Endothelial cell of umbilical vein (primary cell): ENCODE measurements at regions not wholly inside any gene's neighbourhood (a gene's known extent, or its start where the extent isn't known, plus 50 kb on each side); places are given as distances from the start of the nearest gene placed in this dataset.

Source experiments
- BruUV-seq: library from RNA; stranded (reverse); fragments of 400-500 nt; replicated peaks from 2 replicates; lab custom pipeline; 2021; lab: Mats Ljungman, UMichigan
- CTCF ChIA-PET: fragments of 300-600, 350-600 bp; sonication (Branson Sonifier 250); formaldehyde crosslinking; loops from one replicate; lab custom pipeline; 2021; ENCODE audit warnings: antibody characterized with exemption, inconsistent platforms; lab: Charles Lee
- POLR2A ChIA-PET: fragments of 300-600, 350-600 bp; sonication (Branson Sonifier 250); formaldehyde crosslinking; loops from one replicate; lab custom pipeline; 2021; ENCODE audit warnings: antibody characterized with exemption, inconsistent platforms; lab: Charles Lee
- DNase-seq: peaks from one replicate; pipeline ENCODE4 v3.0.0-alpha.2; 2011; ENCODE audit warnings: low read depth, low spot score
- FAIRE-seq: peaks from 2 replicates; lab custom pipeline; 2011; peaks lifted over from hg19 to GRCh38; lab: Jason Lieb, UNC
- H2AFZ ChIP-seq: 2 replicates; pipeline ENCODE4 v1.6.0; 2012; ENCODE audit warnings: low read depth, low read length, control low read depth, inconsistent platforms
- H3K27ac ChIP-seq: 2 replicates; pipeline ENCODE4 v1.5.1; 2011; ENCODE audit warnings: low read depth, mild to moderate bottlenecking, control low read depth, low read length, moderate library complexity; ENCODE audit not compliant: insufficient read depth
- H3K27me3 ChIP-seq, 2 experiments: 2 replicates each; pipeline versions ENCODE4 v1.6.0 to v1.6.1; 2011; ENCODE audit warnings: low read length in 2 of 2, mixed read lengths in 1 of 2; ENCODE audit not compliant: control insufficient read depth in 2 of 2, insufficient read depth in 2 of 2
- H3K36me3 ChIP-seq, 2 experiments: 2 replicates in 1 of 2; 3 replicates in 1 of 2; pipeline ENCODE4 v1.5.1; 2011; ENCODE audit warnings: low read length in 2 of 2, mild to moderate bottlenecking in 1 of 2, moderate library complexity in 1 of 2; ENCODE audit not compliant: control insufficient read depth in 2 of 2, insufficient read depth in 2 of 2; ENCODE audit errors: extremely low read depth in 1 of 2
- H3K4me1 ChIP-seq: 3 replicates; pipeline ENCODE4 v1.5.1; 2011; ENCODE audit warnings: mild to moderate bottlenecking, low read length; ENCODE audit not compliant: control insufficient read depth, insufficient read depth; ENCODE audit errors: extremely low read depth
- H3K4me2 ChIP-seq: 2 replicates; pipeline ENCODE4 v1.6.1; 2011; ENCODE audit warnings: low read length, control low read depth, mixed read lengths; ENCODE audit not compliant: insufficient read depth
- H3K4me3 ChIP-seq, 3 experiments: fragments of 200-600 bp in 1 of 3; sonication (generic), shearing (Covaris generic) in 1 of 3; replicated peaks in 1 of 3; 2 replicates each; pipeline ENCODE4 v1.5.1; 2011 to 2016; ENCODE audit warnings: control low read depth in 3 of 3, low read length in 3 of 3, mild to moderate bottlenecking in 2 of 3, inconsistent platforms in 1 of 3, low read depth in 1 of 3, moderate library complexity in 1 of 3; ENCODE audit not compliant: insufficient read depth in 1 of 3
- H3K79me2 ChIP-seq: 2 replicates; pipeline ENCODE4 v1.6.0; 2012; ENCODE audit warnings: low read length, inconsistent platforms; ENCODE audit not compliant: control insufficient read depth, insufficient read depth
- H3K9ac ChIP-seq: replicated peaks from 2 replicates; pipeline ENCODE3; 2011; ENCODE audit warnings: low read length, control low read depth; ENCODE audit not compliant: insufficient read depth; ENCODE audit errors: extremely low read depth
- H3K9me1 ChIP-seq: replicated peaks from 3 replicates; pipeline ENCODE4 v1.6.0; 2011; ENCODE audit warnings: mild to moderate bottlenecking, low read length; ENCODE audit not compliant: control insufficient read depth, insufficient read depth; ENCODE audit errors: extremely low read depth
- H3K9me3 ChIP-seq: replicated peaks from 2 replicates; pipeline ENCODE4 v1.5.1; 2012; ENCODE audit warnings: low read length, inconsistent platforms; ENCODE audit not compliant: control insufficient read depth, insufficient read depth
- H4K20me1 ChIP-seq: replicated peaks from 2 replicates; pipeline ENCODE3; 2011; ENCODE audit warnings: mild to moderate bottlenecking, low read length; ENCODE audit not compliant: control insufficient read depth, insufficient read depth; ENCODE audit errors: extremely low read depth
- CTCF ChIP-seq, 2 donors: IDR thresholded peaks; 1 replicate in 1 of 2; 2 replicates in 1 of 2; pipeline ENCODE4 v1.5.1; 2011; ENCODE audit warnings: low read length in 2 of 2, mild to moderate bottlenecking in 2 of 2, moderate library complexity in 2 of 2, control low read depth in 1 of 2, inconsistent platforms in 1 of 2, low read depth in 1 of 2; ENCODE audit not compliant: insufficient read depth in 1 of 2; ENCODE audit errors: extremely low read depth in 1 of 2
- EZH2 ChIP-seq: IDR thresholded peaks from 2 replicates; pipeline ENCODE4 v1.6.1; 2012; ENCODE audit warnings: borderline replicate concordance, low read depth, mild to moderate bottlenecking, moderate library complexity, low read length, inconsistent platforms; ENCODE audit not compliant: severe bottlenecking
- FOS ChIP-seq: IDR thresholded peaks from 2 replicates; pipeline ENCODE4 v1.6.1; 2011; ENCODE audit warnings: mild to moderate bottlenecking, low read length, moderate library complexity, borderline replicate concordance; ENCODE audit not compliant: insufficient read depth
- GATA2 ChIP-seq: IDR thresholded peaks from 2 replicates; pipeline ENCODE4 v1.7.0; 2011; ENCODE audit warnings: low read depth, mild to moderate bottlenecking, moderate library complexity, mixed read lengths, low read length; ENCODE audit not compliant: insufficient read length, insufficient read depth
- JUN ChIP-seq: IDR thresholded peaks from 2 replicates; pipeline ENCODE4 v1.6.1; 2011; ENCODE audit warnings: borderline replicate concordance, low read depth; ENCODE audit not compliant: insufficient read length, insufficient read depth
- MAX ChIP-seq: IDR thresholded peaks from 2 replicates; pipeline ENCODE4 v1.6.1; 2011; ENCODE audit not compliant: insufficient read depth, insufficient read length
- MYC ChIP-seq: IDR thresholded peaks from one replicate; pipeline ENCODE4 v1.6.1; 2011; ENCODE audit warnings: mild to moderate bottlenecking, low read depth, low read length
- POLR2A ChIP-seq: IDR thresholded peaks from 2 replicates; pipeline ENCODE4 v1.6.1; 2012; ENCODE audit warnings: low read depth, mild to moderate bottlenecking, control low read depth, low read length
- POLR2AphosphoS5 ChIP-seq: IDR thresholded peaks from 2 replicates; pipeline ENCODE4 v1.6.1; 2012; ENCODE audit warnings: low read depth, mild to moderate bottlenecking, control low read depth, low read length, moderate library complexity; ENCODE audit not compliant: insufficient read depth
- dilution Hi-C: fragments of 300-500 bp; cut with MboI; formaldehyde crosslinking; loops from one replicate; pipeline ENCODE4 v1.15.0; 2019; ENCODE audit warnings: low sequenced_read_pairs; ENCODE audit not compliant: extremely low pct_ligation_motif_present
- intact Hi-C: fragments of 100-400 bp; cut with micrococcal nuclease; formaldehyde crosslinking; loops from one replicate; pipeline ENCODE4 v1.10.0; 2022

- H3K36me3 ChIP-seq = no peaks in the 10 kb centered on the region
- H3K27me3 ChIP-seq = no peaks in the 10 kb centered on the region
- no peaks in the 10 kb centered on the region for H3K9me1 ChIP-seq
- H3K4me2 ChIP-seq = no peak overlapping the region
- dilution Hi-C loops (no loop called here), intact Hi-C loops (no loop called here)
- no peaks in the 10 kb centered on the region for H3K79me2 ChIP-seq
- no peak overlapping the region for H3K27ac ChIP-seq
- H3K9me3 ChIP-seq = peaks cover 8% of the 10 kb centered on the region
- DNase-seq (no peak), FAIRE-seq (no peak)
- no peak for TF ChIP-seq EZH2
- TF ChIP-seq POLR2AphosphoS5 = no peak
- TF ChIP-seq FOS = no peak
- TF ChIP-seq JUN = no peak
- TF ChIP-seq GATA2 = no peak
- no peaks in the 10 kb centered on the region for H3K4me1 ChIP-seq
- H2AFZ ChIP-seq = no peak overlapping the region
- no peak overlapping the region for H3K9ac ChIP-seq
- POLR2A ChIA-PET = no interaction called here
- BruUV-seq = no TSS peak
- no peaks in the 10 kb centered on the region for H4K20me1 ChIP-seq
- H3K4me3 ChIP-seq = no peak overlapping the region
- CTCF ChIA-PET = no interaction called here
Measured at GRCh38 chr22:48054596-48054995, 1292.1 kb downstream of the TBC1D22A start.

- no peaks in the 10 kb centered on the region for H3K79me2 ChIP-seq
- DNase-seq = no peak
- H2AFZ ChIP-seq = no peak overlapping the region
- H3K9ac ChIP-seq = no peak overlapping the region
- H3K9me3 ChIP-seq = peaks cover 8% of the 10 kb centered on the region
- dilution Hi-C loops = no loop called here
- CTCF ChIA-PET = no interaction called here
- no peak for TF ChIP-seq MYC
- TF ChIP-seq MAX = no peak
- TF ChIP-seq POLR2AphosphoS5 = no peak
- no peak for TF ChIP-seq CTCF (IDR thresholded peaks at IDR 0.05; ENCODE audit: extremely low read depth in 1 of 2, insufficient read depth in 1 of 2, low read depth in 1 of 2, low read length in 2 of 2)
- no peak for TF ChIP-seq GATA2
- no peak for TF ChIP-seq FOS
- TF ChIP-seq EZH2 = no peak
- TF ChIP-seq POLR2A = no peak
- TF ChIP-seq JUN = no peak
- no peak overlapping the region for H3K4me3 ChIP-seq
- no peaks in the 10 kb centered on the region for H3K4me1 ChIP-seq
- H3K9me1 ChIP-seq = no peaks in the 10 kb centered on the region
- intact Hi-C loops = no loop called here
- no peaks in the 10 kb centered on the region for H3K27me3 ChIP-seq
- no peaks in the 10 kb centered on the region for H4K20me1 ChIP-seq
- no peak for FAIRE-seq
- no peak overlapping the region for H3K4me2 ChIP-seq
- no TSS peak for BruUV-seq
- no peaks in the 10 kb centered on the region for H3K36me3 ChIP-seq
- POLR2A ChIA-PET = no interaction called here
- no peak overlapping the region for H3K27ac ChIP-seq
Measured at GRCh38 chr22:48053973-48054372, 1291.5 kb downstream of the TBC1D22A start.
